GM12878 (cell line): ENCODE measurements at regions not wholly inside any gene's neighbourhood (a gene's known extent, or its start where the extent isn't known, plus 50 kb on each side); places are given as distances from the start of the nearest gene placed in this dataset.

Experiments used
- CBX3 ChIP-seq: fragments of 200-600 bp; sonication (generic); IDR thresholded peaks from 2 replicates; pipeline ENCODE4 v1.6.1; 2016; ENCODE audit warnings: low read depth, borderline replicate concordance
- CTCF ChIP-seq, 3 experiments: IDR thresholded peaks in 2 of 3; conservative IDR thresholded peaks in 1 of 3; 2 replicates each; pipeline ENCODE4 v1.5.1; 2011; ENCODE audit warnings: low read depth in 3 of 3, low read length in 3 of 3, mild to moderate bottlenecking in 3 of 3, control low read depth in 2 of 3, moderate library complexity in 2 of 3, inconsistent platforms in 1 of 3, mixed read lengths in 1 of 3; ENCODE audit not compliant: control insufficient read depth in 2 of 3, insufficient read depth in 1 of 3; ENCODE audit errors: extremely low read depth in 1 of 3
- EP300 ChIP-seq, 2 experiments: fragments of 150-350 bp in 1 of 2; IDR thresholded peaks; 2 replicates each; pipeline ENCODE4 v1.6.1; 2011 to 2012; ENCODE audit warnings: low read depth in 2 of 2, low read length in 2 of 2, borderline replicate concordance in 1 of 2, improper control_type of control experiment in 1 of 2, inconsistent platforms in 1 of 2; ENCODE audit not compliant: control insufficient read depth in 1 of 2
- POLR2A ChIP-seq: IDR thresholded peaks from 2 replicates; pipeline ENCODE4 v1.6.1; 2011; ENCODE audit warnings: low read depth, mild to moderate bottlenecking, low read length
- SIN3A ChIP-seq: IDR thresholded peaks from 2 replicates; pipeline ENCODE4 v1.6.1; 2012; ENCODE audit warnings: low read depth, low read length, improper control_type of control experiment

- TF ChIP-seq POLR2A (no peak), CTCF (IDR thresholded peaks at IDR 0.05 in 2 of 3, conservative IDR thresholded peaks at IDR 0.05 in 1 of 3; ENCODE audit: control insufficient read depth in 2 of 3, extremely low read depth in 1 of 3, insufficient read depth in 1 of 3, low read depth in 3 of 3, low read length in 3 of 3) (no peak), CBX3 (no peak), EP300 (IDR thresholded peaks at IDR 0.05; ENCODE audit: borderline replicate concordance in 1 of 2, control insufficient read depth in 1 of 2, low read depth in 2 of 2, low read length in 2 of 2) (no peak), SIN3A (no peak)
Observed at GRCh38 chr4:147284935-147285334, 196.0 kb upstream of the EDNRA start.
